Renal pelvis (tissue), 1 donor: ENCODE measurements at regions not wholly inside any gene's neighbourhood (a gene's known extent, or its start where the extent isn't known, plus 50 kb on each side); places are given as distances from the start of the nearest gene placed in this dataset.

Source experiments
- DNase-seq: peaks from one replicate; pipeline ENCODE4 v3.0.0-alpha.2; 2013

DNA sequence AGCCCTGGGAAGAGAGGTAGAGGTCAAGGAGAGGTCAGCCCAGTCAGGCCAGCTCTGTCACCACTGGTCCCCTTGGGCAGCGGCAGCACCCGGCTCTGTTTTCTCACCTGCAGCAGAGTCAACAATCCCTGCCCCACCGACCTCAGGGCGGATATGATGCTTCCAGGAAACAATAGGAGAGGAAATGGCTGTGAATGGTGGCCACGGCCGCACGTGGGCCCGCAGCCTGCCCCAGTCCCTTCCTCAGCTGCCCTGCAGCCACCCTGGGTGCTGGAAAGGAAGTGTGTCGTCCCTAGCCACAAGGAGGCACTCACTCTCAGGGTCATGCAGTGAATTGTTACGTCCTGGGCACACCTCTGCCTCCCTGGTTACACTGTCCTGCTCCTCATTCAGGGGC, 92.5 kb upstream of the ENPP6 start:
- no peak for DNase-seq

DNA sequence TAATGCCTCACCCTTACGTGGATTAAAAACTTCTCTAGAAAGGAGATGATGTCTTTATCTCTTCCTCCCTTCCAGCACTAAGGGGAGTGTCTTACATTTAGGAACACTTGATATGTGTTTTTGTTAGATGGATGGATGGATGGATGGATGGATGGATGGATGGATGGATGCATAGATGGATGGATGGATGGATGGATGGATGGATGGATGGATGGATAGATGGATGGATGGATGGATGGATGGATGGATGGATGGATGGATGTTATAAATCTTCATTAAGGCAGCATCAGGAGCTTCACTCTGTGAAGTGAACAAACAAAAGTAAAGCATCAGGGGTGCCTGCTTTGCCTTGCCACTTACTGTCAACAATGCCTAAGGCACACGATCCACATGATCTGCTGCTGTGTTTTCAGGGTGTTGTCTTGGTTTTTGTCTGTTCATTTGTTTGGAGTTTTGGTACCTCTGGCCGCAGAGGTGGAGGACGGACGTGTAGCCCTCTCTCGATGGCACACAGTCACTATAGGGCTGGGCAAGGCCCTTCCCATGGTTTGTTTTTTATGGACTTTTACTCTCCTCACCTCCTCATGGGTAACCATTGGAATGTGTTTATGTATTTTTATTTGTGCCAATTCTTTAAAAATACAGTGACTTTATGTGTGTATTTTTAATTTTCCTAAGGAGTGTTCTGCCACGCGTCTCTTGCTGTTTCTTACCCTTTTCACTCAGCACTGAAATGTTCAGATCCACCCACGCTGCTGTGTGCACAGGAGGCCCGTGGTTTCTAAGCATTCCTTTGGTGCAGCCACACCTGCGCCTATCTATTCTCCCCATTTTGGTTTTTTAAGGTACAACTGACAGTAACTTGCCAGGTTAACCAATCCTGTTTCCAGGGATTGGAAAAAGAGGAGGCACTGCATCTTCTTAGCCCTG, 91.8 kb upstream of the ENPP6 start:
- no peak for DNase-seq

DNA sequence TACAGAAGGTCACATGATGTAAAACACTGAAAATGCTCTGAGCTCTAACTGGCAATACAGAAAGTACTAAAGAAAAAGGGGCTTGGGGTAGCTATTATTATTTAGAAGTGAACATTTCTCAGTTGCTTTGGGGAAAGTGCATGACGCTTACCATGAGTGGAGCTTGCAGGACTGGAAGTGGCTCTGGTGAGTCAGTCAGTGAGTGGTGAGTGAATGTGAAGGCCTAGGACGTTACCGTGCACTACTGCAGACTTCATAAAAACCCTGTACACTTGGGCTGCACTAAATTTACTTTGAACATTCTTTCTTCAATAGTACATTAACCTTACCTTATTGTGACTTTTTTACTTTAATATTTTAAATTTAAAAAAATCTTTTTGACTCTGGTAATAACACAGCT, 89.3 kb upstream of the ENPP6 start:
- no peak for DNase-seq

DNA sequence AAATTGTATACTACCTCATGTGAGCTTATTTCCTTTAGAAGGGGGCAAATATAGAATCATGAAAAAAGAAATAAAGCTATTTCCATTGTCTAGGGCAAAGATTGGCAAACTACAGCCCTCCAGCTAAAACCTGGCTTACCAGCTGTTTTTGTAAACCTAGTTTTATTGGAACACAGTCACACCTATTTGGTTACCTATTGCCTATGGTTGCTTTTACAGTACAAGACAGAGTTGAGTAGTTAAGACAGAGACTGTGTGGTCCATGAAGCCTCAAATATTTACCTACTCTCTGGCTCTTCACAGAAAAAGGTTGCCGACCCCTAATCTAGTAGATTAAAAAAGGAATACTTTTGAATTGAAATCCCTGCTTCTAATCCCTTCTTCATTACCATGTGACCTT, 88.8 kb upstream of the ENPP6 start:
- no peak for DNase-seq

- DNase-seq: no peak
Observed at GRCh38 chr4:184300816-184301215, 83.1 kb upstream of the ENPP6 start.

DNA sequence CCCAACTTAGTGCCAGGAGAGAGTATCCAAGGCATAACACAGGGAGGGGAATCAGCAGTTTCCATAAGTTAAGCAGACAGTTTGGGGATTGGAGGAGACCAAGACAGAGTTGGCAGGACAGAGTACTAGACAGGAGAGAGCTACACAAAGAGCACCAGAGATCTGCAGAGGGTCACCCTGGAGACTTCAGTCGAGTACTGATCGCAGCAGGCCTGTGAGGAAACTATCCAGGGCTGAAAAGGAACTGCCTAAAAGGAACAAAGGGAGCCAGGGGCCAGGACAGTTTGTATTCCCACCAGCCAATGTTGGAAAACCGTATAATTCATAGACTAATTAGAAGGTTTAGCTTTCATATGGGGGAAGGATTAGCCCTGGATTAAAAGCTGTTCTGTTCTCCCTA, 80.6 kb upstream of the ENPP6 start:
- DNase-seq: no peak

- DNase-seq: no peak
Observed at GRCh38 chr4:184295206-184295605, 77.5 kb upstream of the ENPP6 start.

DNA sequence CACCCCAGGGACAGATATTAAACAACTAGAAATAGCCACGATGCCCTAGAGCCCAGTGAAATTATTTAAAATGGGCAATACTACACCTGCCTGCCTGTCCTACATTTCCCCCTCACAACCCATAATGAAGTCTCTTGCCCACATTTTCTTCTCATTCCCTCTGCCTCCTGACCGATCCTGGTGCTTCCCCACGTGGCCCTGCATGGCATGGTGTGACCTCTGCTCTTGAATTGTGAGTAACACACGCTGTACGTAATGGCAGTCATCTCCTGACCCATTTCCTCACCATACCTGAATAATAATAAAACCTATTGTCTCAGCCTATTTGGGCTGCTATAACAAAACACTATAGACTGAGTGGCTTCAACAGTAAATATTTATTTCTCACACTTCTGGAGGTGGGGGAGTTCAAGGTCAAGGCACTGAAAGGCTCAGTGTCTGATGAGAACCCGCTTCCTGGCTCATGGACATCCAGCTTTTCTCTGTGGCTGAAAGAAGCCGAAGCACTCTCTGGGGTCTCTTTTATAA, 77.0 kb upstream of the ENPP6 start:
- no peak for DNase-seq

- DNase-seq: no peak
Observed at GRCh38 chr4:184293552-184293951, 75.9 kb upstream of the ENPP6 start.

GRCh38 chr4:184292877-184293276, 75.2 kb upstream of the ENPP6 start:
- no peak for DNase-seq

DNA sequence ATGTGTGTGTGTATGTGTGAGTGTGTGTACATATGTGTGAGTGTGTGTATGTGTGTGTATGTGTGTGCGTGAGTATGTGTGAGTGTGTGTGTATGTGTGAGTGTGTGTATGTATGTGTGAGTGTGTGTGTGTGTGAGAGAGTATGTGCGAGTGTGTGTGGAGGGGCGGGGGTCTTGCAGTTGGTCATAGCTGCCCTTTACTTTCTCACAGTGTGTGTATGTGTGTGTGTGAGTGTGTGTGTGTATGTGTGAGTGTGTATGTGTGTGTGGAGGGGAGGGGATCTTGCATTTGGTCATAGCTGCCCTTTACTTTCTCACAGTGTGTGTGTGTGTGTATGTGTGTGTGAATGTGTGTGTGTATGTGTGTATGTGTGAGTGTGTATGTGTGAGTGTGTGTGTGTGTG, 74.8 kb upstream of the ENPP6 start:
- no peak for DNase-seq

DNA sequence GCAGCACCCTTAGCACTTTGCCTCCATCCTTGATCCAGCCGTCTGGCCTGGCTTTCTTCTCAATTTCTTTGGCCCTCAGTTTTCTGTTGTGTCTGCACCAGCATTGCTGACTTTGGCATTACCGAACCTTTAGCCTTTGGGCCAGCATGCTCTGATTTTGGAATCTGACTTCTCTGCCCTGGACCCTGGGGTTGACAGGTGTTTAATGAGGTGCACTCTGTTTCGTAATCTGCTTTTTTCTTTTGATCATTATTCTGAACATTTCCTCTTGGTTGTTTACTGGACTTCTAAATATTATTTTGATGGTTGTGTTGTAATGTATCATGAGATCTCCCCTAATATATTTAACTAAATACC, 71.5 kb upstream of the ENPP6 start:
- no peak for DNase-seq

DNA sequence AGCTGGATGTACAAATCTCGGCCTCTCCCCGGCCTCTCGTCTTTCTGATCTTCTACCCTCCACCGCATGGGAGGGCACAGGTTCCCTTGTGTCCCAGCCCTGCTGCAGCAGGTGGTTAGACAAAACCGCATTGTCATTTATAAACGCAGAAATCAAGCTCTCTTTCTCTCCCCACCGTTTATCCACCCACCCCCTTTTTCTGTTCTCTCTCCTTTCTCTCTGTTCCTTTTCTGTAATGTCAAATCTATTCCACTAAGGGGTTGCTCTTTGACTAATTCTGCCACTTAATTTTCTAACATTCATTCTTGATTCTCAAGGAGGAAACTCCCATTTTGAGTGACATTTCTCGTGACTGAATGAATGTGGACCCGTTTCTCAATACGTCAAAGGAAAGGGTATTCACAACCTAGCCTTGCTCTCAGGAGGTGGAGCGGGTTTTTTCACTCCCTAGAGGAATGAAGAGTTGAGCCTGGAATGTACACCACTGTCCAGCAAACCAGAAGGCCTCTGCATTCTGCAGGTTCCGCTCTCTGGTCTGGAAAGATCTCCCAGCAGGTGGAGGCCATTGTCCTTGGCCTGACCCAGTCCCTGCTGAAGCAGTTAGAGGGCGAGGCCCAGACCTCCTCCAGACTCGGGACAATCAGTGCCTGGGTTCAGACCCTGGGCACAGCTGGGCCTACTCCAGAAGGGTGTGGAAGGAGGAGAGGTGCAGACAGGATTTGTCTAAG, 70.9 kb upstream of the ENPP6 start:
- no peak for DNase-seq

GRCh38 chr4:184287697-184288255, 70.1 kb upstream of the ENPP6 start:
- peak; percentile 51 for DNase-seq

DNA sequence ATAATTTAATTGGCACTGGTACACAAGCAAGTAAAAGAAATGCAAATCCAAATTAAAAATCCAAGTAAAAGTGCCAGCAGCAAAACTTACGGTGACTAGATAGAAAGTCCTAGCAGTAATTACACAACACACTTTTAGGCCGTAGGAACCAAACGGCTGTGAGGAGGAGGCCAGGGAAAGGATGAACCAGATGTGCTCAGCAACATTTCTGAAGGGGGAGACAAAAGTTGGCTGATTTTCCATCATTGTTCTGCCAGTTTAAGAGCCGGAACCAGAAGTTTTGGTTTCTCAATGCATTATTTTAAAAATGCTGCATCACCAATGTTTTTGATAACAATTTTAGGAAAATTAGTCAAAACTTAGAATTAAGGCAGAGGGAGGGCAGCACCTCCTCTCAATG, 68.7 kb upstream of the ENPP6 start:
- DNase-seq: no peak

DNA sequence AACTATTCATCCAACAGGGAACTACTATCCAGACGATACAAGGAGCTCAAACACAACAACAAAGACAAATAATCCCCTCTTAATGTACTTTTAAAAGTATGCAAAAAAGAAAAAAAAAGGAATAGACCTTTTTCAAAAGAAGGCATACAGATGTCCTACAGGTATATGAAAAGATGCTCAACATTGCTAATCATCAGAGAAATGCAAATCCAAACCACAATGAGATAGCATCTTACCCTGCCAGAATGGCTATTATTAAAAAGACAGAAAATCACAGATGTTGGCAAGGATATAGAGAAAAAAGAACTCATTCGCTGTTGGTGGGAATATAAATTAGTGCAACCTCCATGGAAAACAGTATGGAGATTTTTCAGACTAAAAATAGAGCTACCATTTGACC, 67.1 kb upstream of the ENPP6 start:
- DNase-seq: no peak

DNA sequence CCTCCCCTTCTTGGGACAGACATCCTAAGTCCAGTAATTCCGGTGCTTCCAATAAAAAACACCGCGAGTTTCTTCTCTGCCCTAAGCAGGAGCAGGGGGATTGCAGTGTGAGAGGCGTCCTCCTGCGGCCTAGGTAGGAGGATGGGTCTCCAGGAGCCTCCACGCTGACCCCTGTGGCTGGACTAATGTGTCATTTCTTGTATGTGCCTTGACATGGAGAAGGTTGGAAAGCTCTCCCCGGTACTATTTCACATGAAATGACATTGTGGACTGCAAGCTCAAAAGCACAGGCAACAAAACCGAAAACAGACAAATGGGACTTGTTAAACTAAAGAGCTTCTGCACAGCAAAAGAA, 66.6 kb upstream of the ENPP6 start:
- DNase-seq: no peak

DNA sequence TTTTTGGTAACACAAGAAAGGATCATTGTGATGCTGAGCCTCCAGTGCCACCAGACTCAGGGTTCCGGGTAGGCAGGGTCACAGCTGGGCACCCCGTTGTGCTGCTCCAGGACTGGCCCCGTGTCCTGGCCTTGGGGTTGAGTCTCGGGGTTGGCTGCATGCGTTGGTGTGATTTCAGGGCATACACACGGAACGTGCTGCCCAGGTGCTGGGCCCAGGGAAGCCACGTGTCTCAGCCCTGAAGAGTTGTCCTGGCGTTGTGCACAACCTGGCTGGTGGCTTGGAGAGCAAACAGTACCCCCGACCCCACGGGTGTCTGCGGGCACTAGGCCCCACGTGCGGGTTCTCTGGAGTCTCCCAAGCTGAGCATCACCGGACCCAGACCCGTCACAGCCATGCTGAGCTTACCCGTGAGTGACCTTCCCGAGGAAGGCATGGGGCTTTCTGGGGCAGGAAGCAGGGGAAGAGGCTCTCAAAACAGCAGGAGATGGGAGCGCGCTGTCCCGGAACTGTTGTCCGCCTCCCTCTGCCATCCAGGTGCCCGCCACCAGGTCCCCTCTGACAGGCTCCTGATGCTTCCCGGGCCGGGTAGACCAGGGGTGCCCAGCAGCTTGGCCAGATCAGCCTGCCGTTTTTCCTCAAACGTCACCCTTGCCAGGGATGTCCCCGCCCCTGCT, 66.1 kb upstream of the ENPP6 start:
- no peak for DNase-seq

- no peak for DNase-seq
Observed at GRCh38 chr4:184282895-184283654, 65.4 kb upstream of the ENPP6 start.

GRCh38 chr4:184282251-184282713, 64.6 kb upstream of the ENPP6 start:
- no peak for DNase-seq
